Ishikawa (cell line): ENCODE measurements at regions not wholly inside any gene's neighbourhood (a gene's known extent, or its start where the extent isn't known, plus 50 kb on each side); places are given as distances from the start of the nearest gene placed in this dataset.
A peak's percentile ranks its signal among the peaks of the same experiment; 100 is the strongest.

ENCODE experiments used
- CEBPB ChIP-seq: IDR thresholded peaks from 2 replicates; pipeline ENCODE4 v1.6.1; 2012
- CREB1 ChIP-seq: IDR thresholded peaks from 2 replicates; pipeline ENCODE4 v1.6.1; 2012; ENCODE audit warnings: low read depth
- EGR1 ChIP-seq: IDR thresholded peaks from 2 replicates; pipeline ENCODE4 v1.6.1; 2012
- EP300 ChIP-seq: IDR thresholded peaks from 2 replicates; pipeline ENCODE4 v1.6.1; 2012; ENCODE audit warnings: borderline replicate concordance
- FOXM1 ChIP-seq: IDR thresholded peaks from 2 replicates; pipeline ENCODE4 v1.6.1; 2012; ENCODE audit warnings: low read depth, borderline replicate concordance
- NFIC ChIP-seq: IDR thresholded peaks from 2 replicates; pipeline ENCODE4 v1.6.1; 2012
- RAD21 ChIP-seq: IDR thresholded peaks from 2 replicates; pipeline ENCODE4 v1.6.1; 2012; ENCODE audit warnings: low read depth
- TAF1 ChIP-seq: IDR thresholded peaks from 2 replicates; pipeline ENCODE4 v1.6.1; 2012; ENCODE audit warnings: low read depth, mild to moderate bottlenecking
- TCF12 ChIP-seq: IDR thresholded peaks from 2 replicates; pipeline ENCODE4 v1.6.1; 2012; ENCODE audit warnings: low read depth
- TEAD4 ChIP-seq: IDR thresholded peaks from 2 replicates; pipeline ENCODE4 v1.6.1; 2012
- YY1 ChIP-seq: IDR thresholded peaks from 2 replicates; pipeline ENCODE4 v1.6.1; 2012; ENCODE audit warnings: low read depth
- ZBTB7A ChIP-seq: IDR thresholded peaks from 2 replicates; pipeline ENCODE4 v1.6.1; 2012; ENCODE audit warnings: low read depth
- TF ChIP-seq, protein P1 (sequence below): IDR thresholded peaks from 2 replicates; pipeline ENCODE4 v1.6.1; 2012
- TF ChIP-seq, protein P2 (sequence below): IDR thresholded peaks from 2 replicates; pipeline ENCODE4 v1.6.1; 2012; ENCODE audit warnings: low read depth, mild to moderate bottlenecking
- TF ChIP-seq, protein P3 (sequence below): IDR thresholded peaks from 2 replicates; pipeline ENCODE4 v1.6.1; 2012

DNA sequence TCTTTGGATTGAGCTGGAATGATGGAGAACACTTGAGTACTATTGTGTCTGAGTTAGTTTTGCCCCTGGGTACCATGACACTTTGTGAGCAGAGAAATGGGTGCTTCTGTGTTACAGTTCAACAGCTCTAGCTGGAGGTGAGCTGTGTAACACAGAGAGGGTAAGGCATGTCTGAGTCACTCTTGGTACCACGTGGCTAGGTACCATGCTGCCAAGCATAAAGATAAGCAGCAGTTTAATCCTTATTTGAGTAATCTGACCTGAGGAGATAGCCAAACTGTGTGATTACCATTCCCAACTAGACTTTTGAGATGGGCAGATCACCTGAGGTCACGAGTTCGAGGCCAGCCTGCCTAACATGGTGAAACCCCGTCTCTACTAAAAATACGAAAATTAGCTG, 122.0 kb downstream of the OLFM4 start:
- TF ChIP-seq FOXM1, result no peak
- no peak for TF ChIP-seq TAF1

DNA sequence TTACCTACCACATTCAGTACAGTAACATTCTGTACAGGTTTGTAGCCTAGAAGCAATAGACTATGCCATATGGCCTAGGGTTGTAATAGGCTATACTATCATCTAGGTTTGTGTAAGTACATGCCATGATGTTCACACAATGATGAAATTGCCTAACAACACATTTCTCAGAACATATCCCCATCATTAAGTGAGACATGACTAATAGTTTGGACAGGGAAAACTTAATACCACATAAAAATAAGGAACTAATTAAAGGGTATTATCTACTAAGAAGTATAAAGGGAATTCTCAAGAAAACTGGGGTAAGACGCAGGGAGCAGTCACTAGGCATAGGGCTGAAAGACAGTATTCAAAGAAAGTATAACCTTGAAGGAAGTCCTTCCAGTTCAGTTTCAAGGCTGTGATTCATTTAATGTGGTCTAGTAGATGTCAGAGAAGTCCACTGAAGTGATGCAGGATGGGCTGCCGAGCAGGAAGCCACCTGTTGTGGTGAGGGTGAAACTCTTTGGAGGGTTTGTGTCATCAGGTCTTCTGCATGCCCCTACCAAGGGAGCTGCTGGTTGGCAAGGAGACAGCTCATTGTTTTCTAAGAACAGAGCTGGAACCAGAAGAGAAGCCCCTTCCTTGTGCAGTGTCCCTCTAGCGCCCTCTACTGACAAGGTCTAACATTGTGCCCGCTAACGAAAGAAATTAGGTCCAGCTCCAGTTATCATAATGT, 122.9 kb downstream of the OLFM4 start:
- TF ChIP-seq RAD21, result peak; percentile 64
- no peak for TF ChIP-seq YY1
- TF ChIP-seq, protein P1, sequence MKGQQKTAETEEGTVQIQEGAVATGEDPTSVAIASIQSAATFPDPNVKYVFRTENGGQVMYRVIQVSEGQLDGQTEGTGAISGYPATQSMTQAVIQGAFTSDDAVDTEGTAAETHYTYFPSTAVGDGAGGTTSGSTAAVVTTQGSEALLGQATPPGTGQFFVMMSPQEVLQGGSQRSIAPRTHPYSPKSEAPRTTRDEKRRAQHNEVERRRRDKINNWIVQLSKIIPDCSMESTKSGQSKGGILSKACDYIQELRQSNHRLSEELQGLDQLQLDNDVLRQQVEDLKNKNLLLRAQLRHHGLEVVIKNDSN, result no peak
- no peak for TF ChIP-seq TEAD4

DNA sequence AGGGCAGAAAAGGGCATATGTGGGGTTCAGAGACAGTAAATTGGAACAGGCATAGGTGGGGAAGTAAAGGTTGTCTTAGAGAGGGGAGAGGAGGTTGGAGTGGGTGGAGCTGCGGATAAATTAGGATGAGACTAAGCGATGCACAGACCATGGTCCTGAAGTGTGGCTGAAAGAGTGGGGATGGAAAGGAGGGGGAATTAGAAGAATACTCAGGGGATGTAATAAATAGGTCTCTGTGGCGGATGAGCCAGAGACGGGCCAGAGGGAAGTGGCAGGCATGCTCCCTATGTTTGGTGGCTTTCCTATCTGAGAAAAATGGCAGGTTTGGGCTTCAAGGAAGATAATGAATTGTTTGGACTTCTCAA, 123.4 kb downstream of the OLFM4 start:
- TF ChIP-seq, protein P2, sequence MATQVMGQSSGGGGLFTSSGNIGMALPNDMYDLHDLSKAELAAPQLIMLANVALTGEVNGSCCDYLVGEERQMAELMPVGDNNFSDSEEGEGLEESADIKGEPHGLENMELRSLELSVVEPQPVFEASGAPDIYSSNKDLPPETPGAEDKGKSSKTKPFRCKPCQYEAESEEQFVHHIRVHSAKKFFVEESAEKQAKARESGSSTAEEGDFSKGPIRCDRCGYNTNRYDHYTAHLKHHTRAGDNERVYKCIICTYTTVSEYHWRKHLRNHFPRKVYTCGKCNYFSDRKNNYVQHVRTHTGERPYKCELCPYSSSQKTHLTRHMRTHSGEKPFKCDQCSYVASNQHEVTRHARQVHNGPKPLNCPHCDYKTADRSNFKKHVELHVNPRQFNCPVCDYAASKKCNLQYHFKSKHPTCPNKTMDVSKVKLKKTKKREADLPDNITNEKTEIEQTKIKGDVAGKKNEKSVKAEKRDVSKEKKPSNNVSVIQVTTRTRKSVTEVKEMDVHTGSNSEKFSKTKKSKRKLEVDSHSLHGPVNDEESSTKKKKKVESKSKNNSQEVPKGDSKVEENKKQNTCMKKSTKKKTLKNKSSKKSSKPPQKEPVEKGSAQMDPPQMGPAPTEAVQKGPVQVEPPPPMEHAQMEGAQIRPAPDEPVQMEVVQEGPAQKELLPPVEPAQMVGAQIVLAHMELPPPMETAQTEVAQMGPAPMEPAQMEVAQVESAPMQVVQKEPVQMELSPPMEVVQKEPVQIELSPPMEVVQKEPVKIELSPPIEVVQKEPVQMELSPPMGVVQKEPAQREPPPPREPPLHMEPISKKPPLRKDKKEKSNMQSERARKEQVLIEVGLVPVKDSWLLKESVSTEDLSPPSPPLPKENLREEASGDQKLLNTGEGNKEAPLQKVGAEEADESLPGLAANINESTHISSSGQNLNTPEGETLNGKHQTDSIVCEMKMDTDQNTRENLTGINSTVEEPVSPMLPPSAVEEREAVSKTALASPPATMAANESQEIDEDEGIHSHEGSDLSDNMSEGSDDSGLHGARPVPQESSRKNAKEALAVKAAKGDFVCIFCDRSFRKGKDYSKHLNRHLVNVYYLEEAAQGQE, result no peak
- TF ChIP-seq CEBPB, result no peak
- TF ChIP-seq YY1, result no peak
- TF ChIP-seq RAD21, result no peak
- TF ChIP-seq TAF1, result no peak
- TF ChIP-seq TEAD4, result no peak
- TF ChIP-seq CREB1, result no peak
- no peak for TF ChIP-seq NFIC
- no peak for TF ChIP-seq ZBTB7A
- TF ChIP-seq, protein P3, sequence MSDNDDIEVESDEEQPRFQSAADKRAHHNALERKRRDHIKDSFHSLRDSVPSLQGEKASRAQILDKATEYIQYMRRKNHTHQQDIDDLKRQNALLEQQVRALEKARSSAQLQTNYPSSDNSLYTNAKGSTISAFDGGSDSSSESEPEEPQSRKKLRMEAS, result no peak
- no peak for TF ChIP-seq EGR1
- TF ChIP-seq FOXM1, result no peak
- TF ChIP-seq, protein P1, result no peak
- TF ChIP-seq EP300, result no peak
- TF ChIP-seq TCF12, result no peak

DNA sequence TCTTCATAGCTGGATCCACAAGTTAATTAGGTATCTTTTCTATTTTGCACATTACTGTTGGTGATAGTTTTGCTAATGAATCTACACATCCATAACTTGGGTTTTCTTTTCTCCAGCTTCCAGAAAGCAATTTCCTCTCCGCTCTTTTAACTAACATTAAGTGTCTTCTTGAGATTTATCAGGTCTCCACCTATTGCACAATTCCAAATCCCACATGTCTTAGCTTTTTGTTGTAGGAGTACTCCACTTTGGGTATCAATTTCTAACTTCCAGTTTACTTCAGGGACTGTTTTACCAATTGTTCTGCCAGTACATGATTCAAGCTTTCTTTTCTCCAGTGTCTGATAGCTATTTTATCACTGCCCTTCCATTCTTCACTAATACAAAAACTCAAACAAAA, 129.6 kb downstream of the OLFM4 start:
- TF ChIP-seq TCF12 (no peak), EP300 (no peak), YY1 (no peak), RAD21 (no peak), ZBTB7A (no peak), EGR1 (no peak), TAF1 (no peak), CREB1 (no peak), TEAD4 (no peak), FOXM1 (no peak), NFIC (no peak), CEBPB (no peak)
- TF ChIP-seq, protein P2, result no peak
- TF ChIP-seq, protein P1, result no peak
- TF ChIP-seq, protein P3, result no peak

DNA sequence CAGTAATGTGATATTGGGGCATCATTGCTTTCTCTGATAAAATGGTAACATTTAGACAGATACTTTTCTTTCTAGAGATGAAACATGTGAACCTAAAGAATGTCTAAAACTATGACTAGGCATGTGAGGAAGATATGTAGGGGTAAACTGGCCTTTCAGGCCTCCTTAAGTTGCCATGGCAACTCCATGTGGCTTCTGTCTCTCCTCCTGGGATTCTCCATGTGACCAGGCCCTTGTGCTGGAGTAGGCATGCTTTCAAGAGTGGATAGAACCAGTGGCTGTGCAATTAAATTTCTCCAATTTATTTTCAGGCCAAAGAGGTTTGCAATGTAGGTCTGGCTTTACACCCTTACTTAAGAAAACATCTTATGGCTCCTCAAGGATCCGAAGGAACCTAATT, 130.8 kb downstream of the OLFM4 start:
- TF ChIP-seq TAF1 (no peak), FOXM1 (no peak), YY1 (no peak), CEBPB (no peak), EP300 (no peak), EGR1 (no peak), TEAD4 (no peak), TCF12 (no peak), ZBTB7A (no peak), NFIC (no peak), CREB1 (no peak), RAD21 (no peak)
- TF ChIP-seq, protein P2, result no peak
- TF ChIP-seq, protein P3, result no peak
- TF ChIP-seq, protein P1, result no peak
